HUES48 (cell line): ENCODE measurements at regions not wholly inside any gene's neighbourhood (a gene's known extent, or its start where the extent isn't known, plus 50 kb on each side); places are given as distances from the start of the nearest gene placed in this dataset.
A peak's percentile ranks its signal among the peaks of the same experiment; 100 is the strongest.

Source experiments
- H3K27ac ChIP-seq: one replicate; pipeline ENCODE4 v1.7.0; 2013; ENCODE audit warnings: low read depth, low read length, inconsistent platforms
- H3K27me3 ChIP-seq: 2 replicates; pipeline ENCODE4 v1.6.1; 2013; ENCODE audit warnings: mild to moderate bottlenecking, low read length; ENCODE audit not compliant: control insufficient read depth, insufficient read depth
- H3K36me3 ChIP-seq: 2 replicates; pipeline ENCODE4 v1.6.1; 2013; ENCODE audit warnings: low read length; ENCODE audit not compliant: control insufficient read depth, insufficient read depth
- H3K4me1 ChIP-seq: 2 replicates; pipeline ENCODE4 v1.6.1; 2013; ENCODE audit warnings: mild to moderate bottlenecking, low read length; ENCODE audit not compliant: control insufficient read depth, insufficient read depth
- H3K4me3 ChIP-seq: 2 replicates; pipeline ENCODE4 v1.5.1; 2013; ENCODE audit warnings: mild to moderate bottlenecking, low read depth, low read length
- H3K9ac ChIP-seq: 2 replicates; pipeline ENCODE4 v1.6.1; 2013; ENCODE audit warnings: mild to moderate bottlenecking, low read depth, low read length, moderate library complexity
- H3K9me3 ChIP-seq: 2 replicates; pipeline ENCODE4 v1.6.1; 2013; ENCODE audit warnings: low read length; ENCODE audit not compliant: control insufficient read depth, insufficient read depth

DNA sequence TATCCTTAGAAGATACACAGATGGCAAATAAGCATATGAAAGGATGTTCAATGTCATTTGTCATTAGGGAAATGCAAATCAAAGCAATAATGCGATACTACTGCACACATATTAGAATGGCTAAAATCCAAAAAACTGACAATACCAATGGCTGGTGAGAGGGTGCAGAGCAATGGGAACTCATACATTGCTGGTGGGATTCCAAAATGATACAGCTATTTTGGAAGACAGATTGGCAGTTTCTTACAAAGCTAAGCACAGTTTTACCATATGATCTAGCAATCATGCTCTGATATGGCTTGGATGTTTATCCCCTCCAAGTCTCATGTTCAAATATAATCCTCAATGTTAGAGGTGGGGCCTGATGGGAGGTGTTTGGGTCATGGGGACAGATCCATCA is 122.6 kb downstream of the KCTD15 start:
- no peak overlapping the region for H3K9ac ChIP-seq
- H3K27me3 ChIP-seq: no peaks in the 10 kb centered on the region

GRCh38 chr19:33921165-33921564 is 124.5 kb downstream of the KCTD15 start:
- H3K4me3 ChIP-seq: no peak overlapping the region
- H3K9me3 ChIP-seq: no peaks in the 10 kb centered on the region
- H3K27me3 ChIP-seq: no peaks in the 10 kb centered on the region
- no peak overlapping the region for H3K27ac ChIP-seq
- H3K36me3 ChIP-seq: no peaks in the 10 kb centered on the region
- no peak overlapping the region for H3K9ac ChIP-seq
- H3K4me1 ChIP-seq: no peaks in the 10 kb centered on the region

More for the DNA sequence above, 122.6 kb downstream of the KCTD15 start:
- Histone ChIP-seq H3K4me1 (no peaks in the 10 kb centered on the region), H3K4me3 (no peak overlapping the region), H3K27ac (no peak overlapping the region), H3K9me3 (no peaks in the 10 kb centered on the region), H3K36me3 (no peaks in the 10 kb centered on the region)

DNA sequence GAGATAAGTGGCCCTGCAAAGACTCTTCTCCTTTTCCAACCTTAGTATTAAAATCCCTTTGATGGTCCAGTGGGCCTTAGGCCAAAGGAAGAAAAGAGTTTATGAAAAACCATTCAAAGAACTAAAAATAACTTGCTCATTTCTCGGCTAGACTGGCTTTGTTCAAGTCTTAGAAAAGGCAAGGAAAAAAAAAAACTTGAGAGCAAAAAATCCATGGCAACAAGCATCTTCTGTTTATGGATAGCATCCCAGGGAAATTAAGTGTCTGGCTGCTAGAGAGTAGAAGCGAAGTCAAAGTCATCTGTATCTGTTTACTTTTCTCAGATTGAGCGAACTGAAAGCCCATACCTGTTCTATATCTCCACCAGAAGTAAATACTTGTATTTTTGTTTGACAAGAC is 129.6 kb downstream of the KCTD15 start:
- Histone ChIP-seq H3K9me3 (no peaks in the 10 kb centered on the region), H3K4me3 (no peak overlapping the region), H3K4me1 (peaks cover 17% of the 10 kb centered on the region), H3K27me3 (no peaks in the 10 kb centered on the region), H3K36me3 (no peaks in the 10 kb centered on the region), H3K27ac (no peak overlapping the region), H3K9ac (no peak overlapping the region)

GRCh38 chr19:33927789-33928457 is 131.3 kb downstream of the KCTD15 start:
- Histone ChIP-seq H3K9me3 (no peaks in the 10 kb centered on the region), H3K9ac (no peak overlapping the region), H3K36me3 (no peaks in the 10 kb centered on the region), H3K4me1 (peaks cover 17% of the 10 kb centered on the region), H3K27ac (peak overlapping the region; percentile 30), H3K4me3 (0 out of 2 replicates have a peak overlapping the region, but pooled peaks have one; percentile 9), H3K27me3 (no peaks in the 10 kb centered on the region)

DNA sequence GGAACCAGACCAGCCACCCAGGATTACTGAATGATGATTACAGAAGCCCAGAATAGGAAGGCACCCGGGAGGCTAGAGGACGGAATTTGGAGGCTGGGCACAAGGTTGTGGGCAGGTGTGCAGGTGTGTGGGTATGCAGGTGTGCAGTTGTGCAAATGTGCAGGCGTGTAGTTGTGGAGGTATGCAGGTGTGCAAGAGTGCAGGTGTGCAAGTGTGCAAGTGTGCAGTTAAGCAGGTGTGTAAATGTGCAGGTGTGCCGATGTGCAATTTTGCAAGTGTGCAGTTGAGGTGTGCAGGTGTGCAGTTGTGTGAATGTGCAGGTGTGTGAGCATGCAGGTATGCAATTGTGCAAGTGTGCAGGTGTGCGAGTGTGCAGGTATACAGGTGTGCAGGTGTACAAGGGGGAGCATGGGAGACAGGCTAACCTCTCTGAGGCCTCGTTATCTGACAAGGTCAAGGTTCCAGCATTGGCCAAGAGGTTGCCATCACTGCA is 131.8 kb downstream of the KCTD15 start:
- Histone ChIP-seq H3K36me3 (no peaks in the 10 kb centered on the region), H3K27ac (peak overlapping the region; percentile 30), H3K4me3 (no peak overlapping the region), H3K9ac (no peak overlapping the region), H3K27me3 (no peaks in the 10 kb centered on the region), H3K4me1 (peaks cover 17% of the 10 kb centered on the region), H3K9me3 (no peaks in the 10 kb centered on the region)

- Histone ChIP-seq H3K36me3 (no peaks in the 10 kb centered on the region), H3K27me3 (no peaks in the 10 kb centered on the region), H3K4me1 (no peaks in the 10 kb centered on the region; the same call in 1 of the 2 replicates), H3K9ac (no peak overlapping the region), H3K9me3 (no peaks in the 10 kb centered on the region; the same call in 1 of the 2 replicates), H3K27ac (no peak overlapping the region), H3K4me3 (no peak overlapping the region)
Measured at GRCh38 chr19:33933931-33934330, 137.3 kb downstream of the KCTD15 start.

DNA sequence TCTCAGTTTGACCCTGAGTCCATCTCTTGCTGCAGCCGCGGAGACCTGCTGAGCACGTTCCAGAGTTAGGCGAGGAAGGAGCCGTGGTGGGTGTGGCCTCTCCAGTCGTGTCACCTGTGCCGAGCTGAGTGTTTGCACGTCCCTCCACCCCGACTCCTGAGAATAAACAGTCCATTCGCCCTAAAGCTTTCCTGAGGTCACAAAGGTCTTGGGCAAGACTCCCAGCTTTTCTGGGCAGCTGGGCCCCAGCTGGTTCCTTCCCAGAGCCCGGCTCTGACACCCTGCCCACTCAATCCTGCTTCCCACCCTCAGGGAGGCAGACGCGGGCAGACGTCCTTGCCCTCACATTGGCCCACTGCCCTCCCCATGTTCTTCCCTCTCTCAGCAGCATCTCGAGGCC is 142.2 kb downstream of the KCTD15 start:
- Histone ChIP-seq H3K4me1 (no peaks in the 10 kb centered on the region), H3K4me3 (no peak overlapping the region), H3K9ac (no peak overlapping the region), H3K36me3 (no peaks in the 10 kb centered on the region), H3K27ac (no peak overlapping the region), H3K9me3 (no peaks in the 10 kb centered on the region; the same call in 1 of the 2 replicates), H3K27me3 (no peaks in the 10 kb centered on the region)

DNA sequence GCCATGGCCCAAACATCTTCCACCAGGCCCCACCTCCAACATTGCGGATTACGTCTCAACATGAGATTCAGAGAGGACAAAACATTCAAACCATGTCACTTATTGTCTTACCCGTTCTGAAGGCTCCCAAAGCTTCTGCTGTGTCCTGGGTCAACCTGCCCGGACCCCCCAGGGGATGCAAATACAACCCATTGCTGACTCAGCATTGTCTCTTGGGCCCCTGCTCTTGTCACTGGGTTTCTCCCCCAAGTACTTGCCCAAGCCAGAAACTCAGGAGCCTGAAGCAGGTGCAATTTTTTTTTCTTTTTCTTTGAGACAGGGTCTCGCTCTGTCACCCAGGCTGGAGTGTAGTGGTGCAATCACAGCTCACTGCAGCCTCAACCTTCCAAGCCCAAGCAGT is 144.5 kb downstream of the KCTD15 start:
- Histone ChIP-seq H3K4me3 (no peak overlapping the region), H3K4me1 (no peaks in the 10 kb centered on the region), H3K36me3 (no peaks in the 10 kb centered on the region), H3K9ac (no peak overlapping the region), H3K27ac (no peak overlapping the region), H3K9me3 (no peaks in the 10 kb centered on the region), H3K27me3 (no peaks in the 10 kb centered on the region)

- no peak overlapping the region for H3K27ac ChIP-seq
- H3K27me3 ChIP-seq: no peaks in the 10 kb centered on the region
- H3K36me3 ChIP-seq: no peaks in the 10 kb centered on the region
- no peaks in the 10 kb centered on the region for H3K9me3 ChIP-seq
- no peak overlapping the region for H3K9ac ChIP-seq
- H3K4me1 ChIP-seq: no peaks in the 10 kb centered on the region
- H3K4me3 ChIP-seq: no peak overlapping the region
Measured at GRCh38 chr19:33946535-33947264, 150.0 kb downstream of the KCTD15 start.

DNA sequence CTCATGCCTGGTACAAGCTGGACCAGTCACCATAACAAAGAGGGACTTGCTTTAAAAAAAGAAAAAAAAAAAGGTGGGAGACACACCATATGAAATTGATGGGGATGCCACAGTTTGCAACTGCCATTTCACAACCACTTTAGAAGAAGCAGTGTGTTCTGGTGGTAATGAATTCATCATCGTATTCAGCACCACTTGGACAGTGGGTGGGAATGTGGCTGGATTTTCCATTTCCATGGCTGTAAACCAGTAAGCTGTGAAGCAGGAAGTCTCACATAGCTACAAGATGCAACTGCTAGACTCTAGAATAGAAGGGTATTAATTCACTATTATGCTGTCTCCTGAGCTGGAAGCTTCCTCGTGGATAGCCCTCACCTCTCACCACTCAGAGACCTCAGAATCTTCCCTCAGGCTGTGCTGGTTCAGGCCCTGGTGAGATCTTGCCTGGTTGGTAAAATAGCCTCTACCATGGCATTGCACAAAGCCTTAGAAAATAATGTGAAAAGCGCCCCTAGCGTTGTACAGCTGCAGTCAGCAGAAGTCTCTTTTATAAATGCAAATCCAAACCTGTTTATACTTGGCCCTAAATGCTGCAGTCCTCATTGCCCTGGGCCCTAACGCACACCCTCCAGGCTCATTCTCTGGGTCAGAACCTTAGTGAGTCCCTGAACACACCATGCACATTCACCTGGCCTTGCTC is 150.7 kb downstream of the KCTD15 start:
- Histone ChIP-seq H3K9me3 (no peaks in the 10 kb centered on the region), H3K27me3 (no peaks in the 10 kb centered on the region), H3K9ac (no peak overlapping the region), H3K36me3 (no peaks in the 10 kb centered on the region), H3K27ac (no peak overlapping the region), H3K4me3 (no peak overlapping the region), H3K4me1 (no peaks in the 10 kb centered on the region)
